ENCODE measurements at regions not wholly inside any gene's neighbourhood (a gene's known extent, or its start where the extent isn't known, plus 50 kb on each side); places are given as distances from the start of the nearest gene placed in this dataset.
A peak's percentile ranks its signal among the peaks of the same experiment; 100 is the strongest.

DNA sequence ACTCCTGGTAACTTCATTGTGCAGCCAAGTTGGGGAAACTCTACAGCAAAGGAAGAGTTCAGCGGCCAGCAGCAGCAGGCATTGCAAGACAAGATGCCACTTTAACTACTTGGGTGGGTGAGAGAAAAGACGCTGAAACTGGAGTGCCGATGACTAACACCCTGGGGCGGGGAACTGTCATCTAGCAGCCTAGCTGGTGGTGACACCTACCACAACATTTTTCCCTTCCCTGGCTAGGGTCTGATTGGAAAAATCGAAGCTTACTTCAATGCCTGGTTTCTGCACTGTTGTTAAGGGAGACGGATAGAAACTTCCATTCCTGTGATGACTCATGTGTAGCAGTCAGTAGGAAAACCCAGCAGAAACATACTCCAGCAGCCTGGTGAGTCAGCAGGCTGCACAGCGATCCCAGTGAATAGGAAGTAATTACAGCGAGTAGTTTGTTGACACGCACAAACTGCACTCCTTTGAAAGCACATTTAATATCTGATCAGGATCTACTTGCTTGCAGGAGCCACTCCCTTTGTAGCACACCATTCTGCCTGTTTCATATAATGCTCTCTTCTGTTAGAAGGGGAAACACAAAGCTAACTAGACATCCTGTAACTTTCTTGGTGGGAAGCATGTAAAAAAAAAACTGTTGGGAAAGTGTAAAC is 62.1 kb upstream of the MAPRE2 start:
- DNase-seq, result peak; percentile 32

DNA sequence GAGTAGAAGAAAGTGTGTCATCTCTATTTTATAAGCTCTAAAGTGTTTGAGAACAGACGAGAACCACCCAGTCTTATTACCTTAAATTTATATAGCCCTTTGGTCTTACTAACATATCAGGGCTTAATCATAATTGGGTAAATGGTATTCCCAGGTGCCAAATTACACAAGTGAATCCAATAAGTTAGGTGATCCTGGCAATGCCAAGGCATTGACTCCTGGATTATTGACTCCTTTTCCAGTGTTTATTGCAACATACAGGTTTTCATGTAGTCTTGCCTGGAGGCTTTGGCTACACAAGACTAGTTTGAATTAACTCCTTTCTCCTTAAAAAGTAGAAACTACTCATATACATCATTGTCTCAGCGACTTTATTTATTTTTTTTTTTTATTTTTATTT is 59.7 kb upstream of the MAPRE2 start:
- DNase-seq, result no peak

DNA sequence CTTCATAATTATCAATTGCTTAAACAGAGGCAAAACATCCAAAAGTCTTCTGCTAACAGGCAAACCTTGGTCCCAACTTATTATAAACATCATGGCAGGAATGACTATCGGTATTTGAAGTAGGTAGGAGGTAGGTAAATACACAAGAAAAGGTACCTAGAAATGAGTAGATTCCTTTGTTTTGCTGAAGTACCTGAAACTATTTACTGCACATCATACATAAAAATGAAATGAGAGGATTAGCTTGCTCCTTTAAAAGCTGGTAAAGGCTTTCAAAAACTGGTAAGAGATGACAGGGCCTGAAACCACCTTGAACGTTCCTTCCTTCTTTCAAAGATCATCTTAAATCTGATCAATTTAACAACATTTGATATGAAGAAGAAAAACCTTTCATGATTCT is 55.2 kb upstream of the MAPRE2 start:
- no peak for DNase-seq

DNA sequence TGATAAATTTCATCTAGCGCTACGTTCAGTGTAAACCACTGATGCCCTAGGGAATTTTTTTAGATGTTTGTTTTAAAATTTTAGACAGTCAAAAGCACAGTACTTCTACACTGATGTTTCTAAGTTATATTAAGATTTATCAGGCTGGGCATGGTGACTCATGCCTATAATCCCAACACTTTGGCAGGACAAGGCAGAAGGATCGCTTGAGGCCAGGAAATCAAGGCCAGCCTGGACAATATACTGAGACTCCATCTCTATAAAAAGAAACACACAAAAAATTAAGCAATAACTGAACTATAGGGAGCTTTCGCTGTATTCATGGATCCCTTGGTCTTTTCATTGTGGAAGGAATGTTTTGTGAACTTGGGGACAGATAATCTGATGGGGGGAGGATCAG is 50.6 kb upstream of the MAPRE2 start:
- no peak for DNase-seq

DNA sequence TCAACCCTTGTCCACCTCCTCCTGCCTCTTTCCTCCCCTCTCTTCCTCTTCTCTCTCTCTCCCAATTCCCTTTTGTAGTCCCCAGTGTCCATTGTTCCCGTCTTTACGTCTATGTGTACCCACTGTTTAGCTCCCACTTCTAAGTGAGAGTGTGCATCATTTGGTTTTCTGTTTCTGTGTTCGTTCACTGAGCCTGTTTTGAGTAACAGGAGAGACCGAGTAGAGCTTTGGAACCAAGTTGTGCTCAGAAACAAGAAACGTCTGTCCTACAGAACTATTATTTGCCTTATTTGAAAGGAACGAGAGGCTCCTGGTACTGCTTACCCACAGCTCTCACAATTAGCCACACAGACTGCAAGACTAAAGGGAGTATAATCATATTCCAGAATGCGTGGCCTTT is 50.1 kb upstream of the MAPRE2 start:
- no peak for DNase-seq

All from DMS79 (cell line).